NCI-H146 treated with DMSO at 0.1 percent for 48 hours (cell line): ENCODE measurements at regions not wholly inside any gene's neighbourhood (a gene's known extent, or its start where the extent isn't known, plus 50 kb on each side); places are given as distances from the start of the nearest gene placed in this dataset.

Source experiments
- DNase-seq: peaks from one replicate; lab custom pipeline; 2025; ENCODE audit not compliant: unreplicated experiment; lab: John Stamatoyannopoulos, UW

DNA sequence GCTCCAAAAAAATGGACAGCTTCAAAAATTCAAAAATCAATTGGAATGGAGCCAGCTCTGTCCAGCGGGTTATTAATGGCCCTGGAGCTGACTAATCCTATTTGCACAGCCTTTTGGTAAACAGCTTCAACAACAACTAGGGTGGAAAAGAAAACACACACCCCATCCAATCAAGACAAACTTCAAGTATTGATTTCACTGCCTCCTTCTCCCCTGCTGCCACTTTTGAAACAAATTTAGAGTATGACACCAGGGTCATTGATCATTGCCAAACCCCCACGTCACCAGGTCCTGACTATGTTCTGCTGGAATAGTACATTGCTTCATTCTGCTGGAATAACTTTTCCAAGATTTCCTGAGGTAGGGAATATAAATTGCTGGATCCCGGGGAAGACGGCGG is 56.8 kb upstream of the GTF3A start:
- peak; percentile 9 for DNase-seq

DNA sequence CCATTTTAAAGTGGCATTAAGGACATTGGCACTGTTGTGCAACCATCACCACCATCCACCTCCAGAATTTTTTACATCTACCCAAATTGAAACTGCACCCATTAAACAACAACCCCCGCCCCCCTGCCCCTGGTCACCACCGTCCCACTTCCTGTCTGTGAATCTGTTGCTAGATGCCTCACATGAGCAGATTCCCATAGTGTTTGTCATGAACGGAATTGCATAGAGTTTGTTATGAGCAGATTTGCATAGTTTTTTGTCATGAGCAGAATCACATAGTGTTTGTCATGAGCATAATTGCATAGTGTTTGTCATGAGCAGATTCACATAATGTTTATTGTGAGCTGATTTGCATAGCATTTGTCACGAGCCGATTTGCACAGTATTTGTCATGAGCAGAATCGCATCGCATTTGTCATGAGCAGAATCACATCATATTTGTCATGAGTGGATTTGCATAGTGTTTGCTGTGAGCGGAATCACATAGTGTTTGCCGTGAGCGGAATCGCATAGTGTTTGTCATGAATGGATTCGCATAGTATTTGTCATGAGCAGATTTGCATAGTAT is 54.0 kb upstream of the GTF3A start:
- no peak for DNase-seq

DNA sequence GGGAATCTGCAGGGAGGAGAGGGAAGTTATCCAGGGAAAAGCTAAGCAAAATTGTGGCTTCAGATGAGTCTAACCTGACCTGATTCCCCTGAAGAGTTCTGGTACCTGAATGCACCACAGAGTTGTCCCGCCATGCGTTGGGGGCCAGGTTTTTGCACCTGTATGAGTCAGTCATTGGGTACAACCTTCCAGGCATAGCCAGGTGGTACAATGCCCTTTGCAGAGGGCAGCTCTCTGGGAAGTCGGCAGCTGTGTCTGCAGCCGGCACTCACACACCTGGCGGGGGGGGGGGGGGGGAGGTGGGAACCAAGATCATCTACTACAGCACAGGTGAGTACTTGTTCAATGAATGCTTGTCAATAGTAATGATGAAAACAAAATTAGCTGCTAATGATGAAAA is 52.5 kb upstream of the GTF3A start:
- DNase-seq, result no peak

DNA sequence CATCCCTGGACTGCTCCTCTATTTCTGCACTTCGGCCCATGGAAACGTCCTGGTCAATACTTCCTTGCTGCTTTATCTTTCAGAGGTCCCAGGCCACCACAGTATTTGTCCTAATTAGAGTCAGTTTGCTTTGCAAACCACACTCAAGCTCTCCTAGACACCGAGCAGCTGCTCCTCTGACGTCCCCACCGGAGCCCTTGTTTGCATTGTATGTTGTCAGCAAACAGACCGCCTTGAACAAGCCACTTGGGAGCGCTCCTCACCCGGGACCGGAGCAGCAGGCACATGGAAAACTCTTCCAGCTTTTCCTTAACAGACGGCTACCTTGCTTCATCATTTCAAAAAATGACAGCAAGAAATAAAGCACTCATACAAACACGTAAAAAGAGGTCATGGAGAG is 51.5 kb upstream of the GTF3A start:
- peak; percentile 84 for DNase-seq

DNA sequence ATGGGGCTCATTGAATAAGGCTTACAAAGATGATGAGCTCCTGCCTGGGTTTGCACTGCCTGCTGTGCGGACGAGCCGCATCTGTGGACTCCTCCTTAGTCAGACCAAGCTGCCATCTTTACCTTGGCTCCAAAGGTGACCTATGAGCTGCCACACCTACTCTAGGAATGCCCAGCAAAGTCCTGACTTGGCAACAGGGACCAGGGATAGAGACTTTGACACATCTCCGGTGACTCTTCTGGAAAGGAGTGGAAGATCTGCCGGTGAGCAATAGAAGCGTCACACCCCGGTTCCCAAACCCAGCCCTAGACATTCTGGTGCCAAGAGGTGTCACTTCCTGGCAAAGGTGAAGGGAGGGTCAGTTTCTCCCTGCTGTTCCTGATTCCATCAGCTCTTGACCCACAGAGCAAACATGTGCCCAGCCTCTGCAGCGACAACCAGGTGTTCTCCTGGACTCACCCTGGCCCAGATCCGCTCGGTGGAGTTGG is 50.2 kb upstream of the GTF3A start:
- DNase-seq, result no peak
